Type B pancreatic cell (in vitro differentiated cells): ENCODE measurements at regions not wholly inside any gene's neighbourhood (a gene's known extent, or its start where the extent isn't known, plus 50 kb on each side); places are given as distances from the start of the nearest gene placed in this dataset.

Source experiments
- DNase-seq: peaks from one replicate; pipeline ENCODE4 v3.0.0; 2021; ENCODE audit warnings: mixed read lengths; ENCODE audit not compliant: unreplicated experiment; ENCODE audit errors: extremely low spot score
- H3K27ac Mint-ChIP-seq: 2 replicates; pipeline ENCODE4 v1.8.0; 2021; ENCODE audit warnings: mild to moderate bottlenecking, mixed read lengths
- H3K27me3 Mint-ChIP-seq: 2 replicates; pipeline ENCODE4 v1.8.0; 2021; ENCODE audit warnings: mixed read lengths
- H3K36me3 Mint-ChIP-seq: 2 replicates; pipeline ENCODE4 v1.8.0; 2021; ENCODE audit warnings: mixed read lengths
- H3K4me1 Mint-ChIP-seq: one replicate; pipeline ENCODE4 v1.8.0; 2021; ENCODE audit warnings: mixed read lengths; ENCODE audit not compliant: unreplicated experiment
- H3K4me3 Mint-ChIP-seq: 2 replicates; pipeline ENCODE4 v1.8.0; 2021; ENCODE audit warnings: mild to moderate bottlenecking, mixed read lengths
- H3K9me3 Mint-ChIP-seq: 2 replicates; pipeline ENCODE4 v1.8.0; 2021; ENCODE audit warnings: mixed read lengths
- TF ChIP-seq, protein P1 (sequence below): fragments of 200-600 bp; sonication (generic); conservative IDR thresholded peaks from 2 replicates; pipeline ENCODE4 v1.5.0; 2021; ENCODE audit warnings: antibody characterized with exemption, mild to moderate bottlenecking

- Mint-ChIP-seq H3K9me3 (no peaks in the 10 kb centered on the region), H3K4me3 (no peak overlapping the region), H3K27me3 (no peaks in the 10 kb centered on the region), H3K27ac (no peak overlapping the region), H3K4me1 (no peaks in the 10 kb centered on the region), H3K36me3 (no peaks in the 10 kb centered on the region)
- TF ChIP-seq, protein P1, sequence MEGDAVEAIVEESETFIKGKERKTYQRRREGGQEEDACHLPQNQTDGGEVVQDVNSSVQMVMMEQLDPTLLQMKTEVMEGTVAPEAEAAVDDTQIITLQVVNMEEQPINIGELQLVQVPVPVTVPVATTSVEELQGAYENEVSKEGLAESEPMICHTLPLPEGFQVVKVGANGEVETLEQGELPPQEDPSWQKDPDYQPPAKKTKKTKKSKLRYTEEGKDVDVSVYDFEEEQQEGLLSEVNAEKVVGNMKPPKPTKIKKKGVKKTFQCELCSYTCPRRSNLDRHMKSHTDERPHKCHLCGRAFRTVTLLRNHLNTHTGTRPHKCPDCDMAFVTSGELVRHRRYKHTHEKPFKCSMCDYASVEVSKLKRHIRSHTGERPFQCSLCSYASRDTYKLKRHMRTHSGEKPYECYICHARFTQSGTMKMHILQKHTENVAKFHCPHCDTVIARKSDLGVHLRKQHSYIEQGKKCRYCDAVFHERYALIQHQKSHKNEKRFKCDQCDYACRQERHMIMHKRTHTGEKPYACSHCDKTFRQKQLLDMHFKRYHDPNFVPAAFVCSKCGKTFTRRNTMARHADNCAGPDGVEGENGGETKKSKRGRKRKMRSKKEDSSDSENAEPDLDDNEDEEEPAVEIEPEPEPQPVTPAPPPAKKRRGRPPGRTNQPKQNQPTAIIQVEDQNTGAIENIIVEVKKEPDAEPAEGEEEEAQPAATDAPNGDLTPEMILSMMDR, result no peak
- DNase-seq, result no peak
Measured at GRCh38 chr11:109237636-109238035, 184.4 kb upstream of the C11orf87 start.

DNA sequence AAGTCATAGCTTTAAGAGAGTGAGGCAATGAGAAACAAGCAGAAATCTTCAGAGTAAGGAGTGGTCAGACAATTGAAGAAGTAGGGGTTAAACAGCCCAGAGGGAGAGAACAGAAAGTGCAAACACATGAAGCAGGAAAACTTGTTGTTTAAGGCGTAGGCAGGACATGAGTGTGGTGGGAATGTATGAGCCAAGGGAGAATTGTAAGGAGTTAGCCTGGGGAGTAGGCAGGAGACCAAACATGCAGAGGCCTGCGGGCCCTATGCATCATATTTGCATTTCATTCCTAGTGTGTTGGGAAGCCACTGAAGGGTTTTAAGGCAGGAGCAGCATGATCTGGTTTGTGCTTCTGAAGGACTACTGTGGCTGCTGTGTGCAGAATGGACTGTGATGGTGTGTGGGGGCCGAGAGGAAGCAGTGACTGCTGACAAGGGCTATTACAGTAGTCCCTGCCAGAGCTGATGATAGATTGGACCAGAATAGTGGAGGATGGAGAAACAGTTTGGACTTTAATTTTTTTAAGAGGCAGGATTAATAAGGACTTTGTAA is 179.9 kb upstream of the C11orf87 start:
- Mint-ChIP-seq H3K27ac (no peak overlapping the region), H3K27me3 (peaks cover 3% of the 10 kb centered on the region), H3K9me3 (no peaks in the 10 kb centered on the region), H3K4me1 (no peaks in the 10 kb centered on the region), H3K4me3 (no peak overlapping the region), H3K36me3 (no peaks in the 10 kb centered on the region)
- TF ChIP-seq, protein P1, result no peak
- no peak for DNase-seq

- Mint-ChIP-seq H3K27me3 (peaks cover 12% of the 10 kb centered on the region), H3K4me3 (no peak overlapping the region), H3K9me3 (no peaks in the 10 kb centered on the region), H3K27ac (no peak overlapping the region), H3K36me3 (no peaks in the 10 kb centered on the region), H3K4me1 (no peaks in the 10 kb centered on the region)
- no peak for DNase-seq
- TF ChIP-seq, protein P1, result no peak
Measured at GRCh38 chr11:109247071-109247470, 174.9 kb upstream of the C11orf87 start.

DNA sequence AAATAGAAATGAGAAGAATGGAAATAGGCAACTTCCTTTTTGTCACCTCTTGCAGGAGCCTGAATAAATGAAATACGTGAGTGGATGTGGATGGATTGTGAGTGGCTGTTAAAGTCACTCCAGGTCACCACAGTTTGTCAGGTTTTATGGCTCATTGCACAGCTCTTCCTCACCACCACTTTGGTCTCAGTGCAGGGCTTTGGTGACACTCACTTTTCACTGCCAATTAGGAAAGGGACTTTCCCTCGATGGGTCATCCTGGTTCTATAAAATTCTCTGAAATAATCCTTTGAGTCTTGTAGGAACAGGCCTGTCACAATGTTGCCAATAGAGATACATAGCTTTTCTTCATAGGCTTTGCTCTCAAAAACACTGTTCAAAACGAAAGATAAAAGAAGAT is 172.4 kb upstream of the C11orf87 start:
- DNase-seq, result no peak
- Mint-ChIP-seq H3K4me1 (no peaks in the 10 kb centered on the region), H3K27ac (no peak overlapping the region), H3K36me3 (no peaks in the 10 kb centered on the region), H3K9me3 (no peaks in the 10 kb centered on the region), H3K4me3 (no peak overlapping the region), H3K27me3 (peaks cover 10% of the 10 kb centered on the region)
- TF ChIP-seq, protein P1, result no peak

GRCh38 chr11:109251230-109251629 is 170.8 kb upstream of the C11orf87 start:
- Mint-ChIP-seq H3K36me3 (no peaks in the 10 kb centered on the region), H3K27ac (no peak overlapping the region), H3K4me1 (no peaks in the 10 kb centered on the region), H3K4me3 (no peak overlapping the region), H3K27me3 (peaks cover 9% of the 10 kb centered on the region), H3K9me3 (no peaks in the 10 kb centered on the region)
- DNase-seq, result no peak
- TF ChIP-seq, protein P1, result no peak

DNA sequence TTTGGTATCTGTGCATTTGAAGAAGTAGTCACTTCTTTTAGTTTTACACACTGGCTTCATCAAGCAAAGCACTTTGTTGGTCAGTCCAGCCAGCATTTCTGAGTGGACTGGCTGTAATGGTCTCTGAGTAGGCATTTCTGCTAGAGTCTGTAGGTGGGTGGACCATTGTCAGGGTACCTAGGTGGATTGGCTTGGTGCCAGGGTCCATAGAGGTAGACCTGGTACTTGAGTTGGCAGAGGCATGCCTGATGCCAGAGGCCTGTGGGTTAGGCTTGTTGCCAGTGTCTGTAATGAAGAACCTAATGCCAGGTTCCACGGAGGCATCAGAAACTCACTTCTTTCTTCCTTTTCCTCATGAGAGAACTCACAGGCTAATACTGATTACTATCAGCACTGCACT is 157.9 kb upstream of the C11orf87 start:
- no peak for DNase-seq

More for the DNA sequence above, 157.9 kb upstream of the C11orf87 start:
- no peaks in the 10 kb centered on the region for H3K36me3 Mint-ChIP-seq
- TF ChIP-seq, protein P1, result no peak
- no peak overlapping the region for H3K4me3 Mint-ChIP-seq
- H3K27me3 Mint-ChIP-seq, result no peaks in the 10 kb centered on the region
- peaks cover 7% of the 10 kb centered on the region for H3K9me3 Mint-ChIP-seq
- no peaks in the 10 kb centered on the region for H3K4me1 Mint-ChIP-seq
- H3K27ac Mint-ChIP-seq, result no peak overlapping the region
